Cerebellar nuclear complex (tissue), 1 donor: ENCODE measurements at regions not wholly inside any gene's neighbourhood (a gene's known extent, or its start where the extent isn't known, plus 50 kb on each side); places are given as distances from the start of the nearest gene placed in this dataset.

ENCODE experiments used
- DNase-seq, 2 experiments: peaks; one replicate each; lab custom pipeline; 2025; lab: John Stamatoyannopoulos, UW

DNA sequence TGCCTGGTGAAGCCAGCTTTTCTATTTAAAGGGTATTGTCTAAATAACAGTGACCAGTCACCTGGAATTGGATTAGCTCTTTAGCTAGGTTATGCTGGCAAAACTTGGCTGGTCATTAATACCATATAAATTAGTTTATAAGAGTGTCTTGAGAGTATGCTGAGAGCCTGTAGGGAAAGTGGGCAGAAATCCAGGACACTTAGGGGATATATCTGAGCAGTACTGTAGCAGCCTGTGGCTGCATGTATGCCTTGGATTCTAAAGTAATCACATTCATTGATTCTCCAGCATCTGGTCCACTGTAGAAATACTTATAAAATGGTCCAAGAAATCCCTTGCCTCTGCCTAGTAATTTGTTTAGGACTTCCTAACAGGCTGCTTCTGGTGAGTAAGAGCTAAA lies 288.9 kb upstream of the DMAC1 start:
- DNase-seq: no peak

GRCh38 chr9:8085986-8086385 lies 286.4 kb upstream of the DMAC1 start:
- no peak for DNase-seq

- no peak for DNase-seq
These were observed 279.1 kb upstream of the DMAC1 start for GRCh38 chr9:8078641-8079140.

GRCh38 chr9:8074713-8075286 lies 275.2 kb upstream of the DMAC1 start:
- DNase-seq: no peak

GRCh38 chr9:8071445-8071798 lies 271.8 kb upstream of the DMAC1 start:
- DNase-seq: no peak

DNA sequence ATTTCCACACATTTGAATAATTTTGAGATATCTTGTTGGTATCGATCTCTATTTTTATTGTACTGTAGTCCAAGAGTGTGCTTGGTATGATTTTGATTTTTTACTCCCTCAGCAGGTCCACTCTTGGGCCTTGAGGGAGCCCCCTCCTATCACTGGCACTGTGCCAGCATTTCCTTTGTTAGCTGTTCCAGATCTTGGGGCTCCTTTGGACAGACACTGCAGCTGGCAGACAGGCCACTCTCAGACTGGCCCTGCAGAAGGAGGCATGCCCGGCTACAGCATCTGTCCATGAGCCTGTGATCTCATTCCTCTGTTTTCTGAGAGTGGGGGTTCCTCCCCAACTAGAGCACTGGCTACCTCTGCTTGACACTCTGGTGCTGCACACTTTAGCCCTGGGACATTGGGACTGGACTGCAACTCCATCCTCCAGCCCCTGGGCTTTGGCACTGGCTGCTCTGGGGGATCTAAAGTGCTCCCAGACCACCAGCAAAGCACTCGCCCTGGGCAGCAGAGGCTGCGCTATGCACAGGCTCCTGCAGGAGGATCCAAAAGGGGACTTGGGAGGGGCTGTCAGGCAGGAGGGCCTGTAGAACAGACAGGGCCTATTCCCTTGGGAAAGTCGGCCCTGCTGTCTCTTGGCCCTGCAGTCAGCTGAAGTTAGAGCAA lies 271.3 kb upstream of the DMAC1 start:
- DNase-seq: no peak

DNA sequence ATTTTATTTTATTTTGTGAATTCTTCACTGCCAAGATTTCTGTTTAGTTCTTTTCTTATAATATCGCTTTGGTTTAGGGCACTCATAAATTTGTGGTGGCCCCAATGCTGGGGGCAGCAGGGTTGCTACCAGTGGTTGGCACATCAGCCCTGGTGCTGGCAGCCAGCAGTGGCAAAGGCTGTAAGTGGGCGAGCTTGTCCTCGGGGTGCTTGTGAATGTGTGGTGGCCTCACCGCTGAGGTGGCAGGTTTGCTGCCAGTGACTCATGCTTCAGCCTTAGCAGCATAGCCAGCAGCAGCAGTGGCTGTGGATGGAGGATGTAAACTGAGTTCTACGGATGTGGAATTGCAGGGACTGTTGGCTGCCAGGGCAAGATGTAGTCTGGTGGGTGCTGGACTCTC lies 262.9 kb upstream of the DMAC1 start:
- DNase-seq: no peak

DNA sequence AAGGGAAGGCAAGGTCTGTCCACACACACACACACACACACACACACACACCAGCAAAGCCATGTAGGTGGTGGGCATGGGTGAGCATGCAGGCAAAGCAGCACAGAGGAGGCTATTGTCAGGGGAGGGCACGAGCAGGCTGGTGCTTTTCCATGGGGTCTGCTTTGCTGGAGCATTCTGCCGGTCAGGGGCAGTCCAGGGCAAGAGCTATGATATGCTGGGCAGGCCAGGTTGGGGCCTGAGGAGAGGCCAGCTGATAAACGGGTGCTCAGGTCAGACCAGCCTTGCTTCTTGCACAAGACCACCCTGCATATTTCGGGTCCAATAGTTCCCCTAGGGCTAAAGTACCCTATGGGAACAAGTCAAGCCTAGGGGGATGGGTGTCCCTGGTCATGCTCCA lies 253.9 kb upstream of the DMAC1 start:
- DNase-seq: no peak

DNA sequence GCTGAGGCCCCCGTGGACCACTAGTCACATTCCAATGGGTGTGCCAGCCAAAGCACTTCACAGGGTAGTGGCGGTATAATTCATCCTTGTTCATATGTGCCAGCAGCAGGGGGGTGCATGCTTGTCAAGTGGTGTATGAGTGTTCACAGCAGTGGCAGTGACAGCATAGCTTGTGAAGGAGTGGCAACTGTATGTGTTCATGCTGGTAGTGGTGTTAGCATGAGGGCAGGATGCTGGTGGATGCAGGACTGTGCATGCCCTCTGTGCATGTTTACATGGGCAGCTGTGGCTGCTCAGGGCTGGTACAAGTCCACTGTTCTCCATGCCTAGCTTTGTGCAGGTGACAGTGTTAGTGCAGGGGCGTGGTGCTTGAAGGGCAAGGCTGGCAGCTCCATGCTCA lies 253.4 kb upstream of the DMAC1 start:
- DNase-seq: no peak

GRCh38 chr9:8037745-8038144 lies 238.2 kb upstream of the DMAC1 start:
- no peak for DNase-seq

- no peak for DNase-seq
These were observed 237.4 kb upstream of the DMAC1 start for GRCh38 chr9:8036914-8037524.

- DNase-seq: no peak
These were observed 234.2 kb upstream of the DMAC1 start for GRCh38 chr9:8033794-8034193.

DNA sequence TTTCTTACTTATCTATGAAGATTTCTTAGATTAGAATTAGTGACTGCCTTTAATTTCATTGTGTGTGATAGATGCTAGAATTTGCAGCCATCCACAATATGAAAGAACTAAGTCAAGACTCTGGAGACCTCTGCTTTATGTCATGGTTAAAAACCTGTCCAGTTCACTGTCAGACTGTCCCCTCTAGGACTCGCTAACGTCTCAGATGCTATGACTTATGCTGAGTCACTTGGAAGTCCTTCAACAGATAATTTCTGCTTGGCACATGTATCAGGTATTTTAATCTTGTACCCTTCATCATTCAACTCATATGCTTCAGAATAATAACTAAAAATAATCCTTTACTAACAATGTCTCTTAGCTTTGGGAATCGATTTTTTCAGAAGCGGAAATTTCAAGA lies 230.5 kb upstream of the DMAC1 start:
- DNase-seq: no peak

- no peak for DNase-seq
These were observed 227.8 kb upstream of the DMAC1 start for GRCh38 chr9:8027351-8027750.

DNA sequence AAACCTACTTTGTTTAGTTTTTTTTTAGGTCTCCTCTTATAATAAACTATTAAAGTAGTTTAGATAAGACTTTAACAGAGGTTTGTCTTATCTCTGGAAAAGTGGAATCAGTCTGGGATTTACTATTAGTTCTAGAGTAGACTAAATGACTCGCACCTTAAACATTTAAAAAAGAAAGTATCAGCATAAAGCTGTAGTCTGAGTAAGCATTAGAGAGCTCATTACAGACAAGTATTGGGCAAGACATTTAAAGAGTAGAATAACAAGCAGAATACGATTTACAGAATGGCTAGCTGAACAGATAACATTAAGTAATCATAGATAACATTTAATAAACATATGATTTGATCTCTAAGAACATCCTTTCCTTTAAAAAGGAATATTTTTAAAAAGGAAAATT lies 226.0 kb upstream of the DMAC1 start:
- DNase-seq: no peak

DNA sequence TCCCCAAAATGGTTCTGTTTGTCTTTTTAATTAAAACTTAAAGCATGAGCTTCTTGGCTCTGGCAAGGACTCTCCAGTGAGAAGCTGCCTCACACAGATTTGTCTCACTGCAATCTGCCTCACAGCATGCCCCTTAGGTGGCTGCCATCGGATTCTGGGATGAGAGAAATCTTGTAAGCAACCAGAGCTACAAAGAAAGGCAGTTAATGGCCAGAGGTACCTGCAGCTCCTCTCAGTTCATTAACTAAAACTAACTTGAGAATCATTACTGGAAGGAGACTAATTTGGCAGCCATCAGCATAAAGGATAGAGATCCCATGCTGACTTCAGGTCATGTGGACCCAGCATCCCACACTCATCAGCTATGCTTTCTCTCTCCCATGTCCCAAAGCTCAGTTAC lies 220.6 kb upstream of the DMAC1 start:
- DNase-seq: no peak

GRCh38 chr9:8019636-8020035 lies 220.1 kb upstream of the DMAC1 start:
- no peak for DNase-seq

DNA sequence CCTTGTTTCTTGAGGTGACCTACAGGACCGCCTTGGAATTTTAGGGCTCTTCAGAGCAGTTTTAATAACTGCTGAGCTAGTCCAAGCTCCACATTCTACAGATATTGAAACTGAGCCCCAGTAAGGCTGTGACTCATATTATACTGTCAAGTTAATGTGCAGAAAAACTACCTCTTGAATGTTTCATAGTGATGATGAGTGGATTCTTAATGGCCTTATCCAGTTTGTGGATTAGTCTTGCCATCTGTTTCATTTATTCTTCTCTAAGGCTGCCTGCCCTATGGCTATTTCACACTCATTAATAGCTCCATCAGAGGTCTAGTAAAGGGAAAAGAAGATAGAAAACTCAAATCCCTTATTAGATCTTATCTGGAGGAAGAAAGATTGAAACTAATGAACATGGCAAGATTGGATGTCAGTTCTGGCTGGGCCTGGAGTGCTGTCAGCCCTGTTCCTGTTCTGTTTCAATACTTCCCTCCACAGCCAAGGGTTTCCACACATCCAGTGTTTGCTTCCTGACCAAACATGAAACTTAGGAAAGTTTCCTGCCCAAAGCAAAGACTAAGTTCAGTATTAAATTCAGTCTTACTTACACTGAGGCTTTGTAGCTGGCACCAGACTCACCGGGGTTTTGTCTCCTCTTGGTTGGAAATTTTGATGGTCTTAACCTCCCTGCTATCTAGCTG lies 215.6 kb upstream of the DMAC1 start:
- DNase-seq: no peak

GRCh38 chr9:8012986-8013385 lies 213.4 kb upstream of the DMAC1 start:
- DNase-seq: no peak

DNA sequence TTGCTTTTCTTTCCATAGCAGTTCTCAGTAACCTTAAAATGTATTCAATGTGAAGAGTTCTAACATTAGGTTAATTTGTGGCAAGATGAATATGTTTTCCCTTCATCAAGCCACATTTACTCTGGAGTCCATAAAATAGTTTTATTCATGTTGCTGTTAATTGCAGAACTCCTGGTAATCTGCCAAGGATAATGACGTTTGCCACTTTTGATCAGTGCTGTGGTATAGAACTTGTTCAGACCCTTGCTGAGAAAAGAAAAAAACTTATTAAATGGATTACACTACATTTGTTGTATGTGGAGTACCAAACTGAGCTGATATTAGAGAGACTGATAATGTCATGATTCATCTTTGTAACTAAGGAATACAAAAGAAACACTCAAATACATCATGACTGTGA lies 212.4 kb upstream of the DMAC1 start:
- DNase-seq: no peak

DNA sequence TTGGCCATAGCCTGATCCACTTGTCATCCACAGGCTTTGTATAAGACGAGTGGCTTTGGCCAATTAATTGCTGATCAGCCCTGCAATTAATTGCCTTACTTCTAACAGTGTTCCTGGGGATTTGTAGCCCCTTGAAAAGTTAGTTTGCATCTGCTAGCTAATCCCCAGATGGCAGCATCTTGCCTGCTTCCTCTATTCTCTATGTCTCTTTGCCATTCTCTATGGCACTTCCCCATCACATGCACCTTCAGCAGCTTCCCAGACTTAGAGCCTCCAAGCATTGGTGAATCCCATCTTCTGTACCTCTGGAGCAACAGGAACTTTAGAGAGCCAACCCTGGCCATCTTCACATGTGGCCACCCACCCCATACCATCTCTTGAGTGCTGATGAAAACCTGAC lies 197.0 kb upstream of the DMAC1 start:
- no peak for DNase-seq

DNA sequence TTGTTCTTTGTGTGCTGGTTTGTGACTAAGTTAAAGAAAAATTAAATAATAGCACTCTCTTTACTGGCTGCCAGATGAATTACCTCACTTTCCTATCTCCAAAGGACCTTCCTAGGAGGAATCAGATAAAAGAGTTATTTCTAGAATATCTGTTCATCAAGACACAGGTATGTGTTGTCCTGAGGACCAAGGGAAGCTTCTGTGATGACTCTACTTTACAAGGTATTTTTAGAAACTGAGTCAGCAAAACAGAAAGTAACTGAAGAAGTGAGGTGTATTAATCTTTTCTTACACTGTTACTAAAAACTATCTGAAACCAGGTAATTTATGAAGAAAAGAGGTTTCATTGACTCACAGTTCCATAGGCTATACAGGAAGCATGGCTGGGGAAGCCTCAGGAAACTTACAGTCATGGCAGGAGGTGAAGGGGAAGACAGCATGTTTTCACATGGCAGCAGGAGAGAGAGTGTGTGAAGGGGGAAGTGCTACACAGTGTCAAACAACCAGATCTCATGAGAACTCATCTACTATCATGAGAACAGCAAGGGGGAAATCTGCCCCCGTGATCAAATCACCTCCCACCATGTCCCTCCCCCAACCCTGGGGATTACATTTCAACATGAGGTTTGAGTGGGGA lies 189.2 kb upstream of the DMAC1 start:
- DNase-seq: no peak

DNA sequence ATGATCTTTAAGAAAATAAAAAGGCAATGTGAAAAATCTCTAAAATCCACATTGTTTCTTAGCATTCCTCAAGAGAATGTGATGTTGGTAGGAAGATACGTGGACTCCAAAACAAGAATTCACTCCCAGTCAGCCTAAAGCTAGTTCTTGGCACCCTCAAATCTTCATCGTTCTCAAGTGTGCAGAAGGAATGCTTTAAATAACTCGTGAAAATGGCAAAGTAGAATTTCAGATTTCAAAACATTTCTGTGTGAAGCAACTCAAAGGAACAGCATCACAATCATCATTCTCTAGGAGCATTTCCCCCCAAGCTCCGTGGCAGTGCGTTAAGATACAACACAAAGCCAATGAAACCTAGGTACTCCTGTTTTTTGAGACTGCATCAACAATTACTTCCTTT lies 185.1 kb upstream of the DMAC1 start:
- DNase-seq: no peak
